ENCODE measurements at regions not wholly inside any gene's neighbourhood (a gene's known extent, or its start where the extent isn't known, plus 50 kb on each side); places are given as distances from the start of the nearest gene placed in this dataset.
"Not testable (repeated sequence)": the region's sequence is repeated elsewhere in the genome, so short reads cannot be mapped to it uniquely, and the experiment has no call there.

GRCh38 chr15:26066896-26067295 lies 203.8 kb upstream of the ATP10A start:
- Histone ChIP-seq H3K27ac (no peak overlapping the region), H3K4me3 (no peak overlapping the region), H3K36me3 (no peaks in the 10 kb centered on the region), H3K9me3 (ENCODE audit: low read depth) (no peaks in the 10 kb centered on the region), H3K27me3 (no peaks in the 10 kb centered on the region), H3K4me1 (ENCODE audit: low read depth) (no peaks in the 10 kb centered on the region)
- TF ChIP-seq, protein P1, sequence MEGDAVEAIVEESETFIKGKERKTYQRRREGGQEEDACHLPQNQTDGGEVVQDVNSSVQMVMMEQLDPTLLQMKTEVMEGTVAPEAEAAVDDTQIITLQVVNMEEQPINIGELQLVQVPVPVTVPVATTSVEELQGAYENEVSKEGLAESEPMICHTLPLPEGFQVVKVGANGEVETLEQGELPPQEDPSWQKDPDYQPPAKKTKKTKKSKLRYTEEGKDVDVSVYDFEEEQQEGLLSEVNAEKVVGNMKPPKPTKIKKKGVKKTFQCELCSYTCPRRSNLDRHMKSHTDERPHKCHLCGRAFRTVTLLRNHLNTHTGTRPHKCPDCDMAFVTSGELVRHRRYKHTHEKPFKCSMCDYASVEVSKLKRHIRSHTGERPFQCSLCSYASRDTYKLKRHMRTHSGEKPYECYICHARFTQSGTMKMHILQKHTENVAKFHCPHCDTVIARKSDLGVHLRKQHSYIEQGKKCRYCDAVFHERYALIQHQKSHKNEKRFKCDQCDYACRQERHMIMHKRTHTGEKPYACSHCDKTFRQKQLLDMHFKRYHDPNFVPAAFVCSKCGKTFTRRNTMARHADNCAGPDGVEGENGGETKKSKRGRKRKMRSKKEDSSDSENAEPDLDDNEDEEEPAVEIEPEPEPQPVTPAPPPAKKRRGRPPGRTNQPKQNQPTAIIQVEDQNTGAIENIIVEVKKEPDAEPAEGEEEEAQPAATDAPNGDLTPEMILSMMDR (IDR thresholded peaks at IDR 0.05; ENCODE audit: low read depth, low read length), result no peak
- no peak for DNase-seq (ENCODE audit: low read depth in 1 of 2, low spot score in 1 of 2)

DNA sequence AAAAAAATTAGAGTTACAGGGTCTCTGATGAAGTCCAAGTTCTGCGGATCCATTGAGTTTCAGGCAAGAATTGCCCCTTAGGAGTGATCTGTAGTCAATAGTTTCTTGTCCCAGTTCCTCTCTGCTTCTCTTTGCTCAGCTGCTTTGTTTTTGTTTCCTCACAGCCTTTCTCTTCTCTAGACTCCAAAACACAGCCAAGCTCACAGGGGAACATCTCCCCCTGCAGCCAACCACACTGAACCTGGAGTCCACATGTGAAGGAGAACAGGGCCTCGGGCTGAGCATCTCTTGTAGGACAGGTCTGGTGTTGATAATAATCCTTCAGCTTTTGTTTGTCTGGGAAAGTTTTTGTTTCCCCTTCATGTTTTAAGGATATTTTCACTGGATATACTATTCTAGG lies 202.6 kb upstream of the ATP10A start:
- no peaks in the 10 kb centered on the region for H3K9me3 ChIP-seq (ENCODE audit: low read depth)
- H3K4me1 ChIP-seq (ENCODE audit: low read depth), result no peaks in the 10 kb centered on the region
- no peak for DNase-seq (ENCODE audit: low read depth in 1 of 2, low spot score in 1 of 2)
- TF ChIP-seq, protein P1 (IDR thresholded peaks at IDR 0.05; ENCODE audit: low read depth, low read length), result no peak
- no peak overlapping the region for H3K27ac ChIP-seq
- H3K27me3 ChIP-seq, result no peaks in the 10 kb centered on the region
- no peaks in the 10 kb centered on the region for H3K36me3 ChIP-seq
- no peak overlapping the region for H3K4me3 ChIP-seq

GRCh38 chr15:26061248-26061647 lies 198.1 kb upstream of the ATP10A start:
- Histone ChIP-seq H3K27ac (no peak overlapping the region), H3K27me3 (no peaks in the 10 kb centered on the region), H3K9me3 (ENCODE audit: low read depth) (no peaks in the 10 kb centered on the region), H3K4me1 (ENCODE audit: low read depth) (no peaks in the 10 kb centered on the region), H3K36me3 (no peaks in the 10 kb centered on the region), H3K4me3 (no peak overlapping the region)
- TF ChIP-seq, protein P1 (IDR thresholded peaks at IDR 0.05; ENCODE audit: low read depth, low read length), result no peak
- DNase-seq (ENCODE audit: low read depth in 1 of 2, low spot score in 1 of 2), result no peak

DNA sequence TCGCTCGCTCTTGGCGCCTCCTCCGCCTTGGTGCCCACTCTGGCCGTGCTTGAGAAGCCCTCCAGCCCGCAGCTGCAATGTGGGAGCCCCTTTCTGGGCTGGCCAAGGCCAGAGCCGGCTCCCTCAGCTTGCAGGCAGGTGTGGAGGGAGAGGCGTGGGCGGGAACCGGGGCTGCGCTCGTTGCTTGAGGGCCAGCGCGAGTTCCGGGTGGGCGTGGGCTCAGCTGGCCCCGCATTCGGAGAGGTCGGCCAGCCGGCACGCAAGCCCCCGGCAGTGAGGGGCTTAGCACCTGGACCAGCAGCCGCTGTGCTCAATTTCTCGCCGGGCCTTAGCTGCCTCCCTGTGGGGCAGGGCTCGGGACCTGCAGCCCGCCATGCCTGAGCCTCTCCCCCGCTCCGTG lies 193.6 kb upstream of the ATP10A start:
- not testable (repeated sequence) for H3K9me3 ChIP-seq (ENCODE audit: low read depth); H3K27me3 ChIP-seq; H3K4me3 ChIP-seq; DNase-seq (ENCODE audit: low read depth in 1 of 2, low spot score in 1 of 2); H3K36me3 ChIP-seq; H3K27ac ChIP-seq; H3K4me1 ChIP-seq (ENCODE audit: low read depth)

GRCh38 chr15:26051761-26052675 lies 188.9 kb upstream of the ATP10A start:
- no peaks in the 10 kb centered on the region for H3K27me3 ChIP-seq
- H3K27ac ChIP-seq, result no peak overlapping the region
- no peaks in the 10 kb centered on the region for H3K9me3 ChIP-seq (ENCODE audit: low read depth)
- peaks cover 6% of the 10 kb centered on the region for H3K4me1 ChIP-seq (ENCODE audit: low read depth)
- H3K4me3 ChIP-seq, result no peak overlapping the region
- TF ChIP-seq, protein P1 (IDR thresholded peaks at IDR 0.05; ENCODE audit: low read depth, low read length), result no peak
- DNase-seq (ENCODE audit: low read depth in 1 of 2, low spot score in 1 of 2), result no peak
- H3K36me3 ChIP-seq, result no peaks in the 10 kb centered on the region

GRCh38 chr15:26050984-26051383 lies 187.9 kb upstream of the ATP10A start:
- no peaks in the 10 kb centered on the region for H3K36me3 ChIP-seq
- H3K4me1 ChIP-seq (ENCODE audit: low read depth), result peaks cover 6% of the 10 kb centered on the region
- DNase-seq (ENCODE audit: low read depth in 1 of 2, low spot score in 1 of 2), result no peak
- no peaks in the 10 kb centered on the region for H3K9me3 ChIP-seq (ENCODE audit: low read depth)
- H3K27me3 ChIP-seq, result no peaks in the 10 kb centered on the region
- TF ChIP-seq, protein P1 (IDR thresholded peaks at IDR 0.05; ENCODE audit: low read depth, low read length), result no peak
- H3K27ac ChIP-seq, result no peak overlapping the region
- no peak overlapping the region for H3K4me3 ChIP-seq
